NT2/D1 (cell line): ENCODE measurements at regions not wholly inside any gene's neighbourhood (a gene's known extent, or its start where the extent isn't known, plus 50 kb on each side); places are given as distances from the start of the nearest gene placed in this dataset.
A peak's percentile ranks its signal among the peaks of the same experiment; 100 is the strongest.

Experiments used
- DNase-seq: peaks from one replicate; pipeline ENCODE4 v3.0.0-alpha.2; 2011; ENCODE audit warnings: low read depth, low spot score
- H3K27me3 ChIP-seq: 2 replicates; pipeline ENCODE4 v1.6.0; 2011; ENCODE audit warnings: mild to moderate bottlenecking; ENCODE audit not compliant: insufficient read length, insufficient read depth
- H3K36me3 ChIP-seq: 2 replicates; pipeline ENCODE4 v1.6.1; 2011; ENCODE audit warnings: mild to moderate bottlenecking, low read length, mixed read lengths; ENCODE audit not compliant: insufficient read depth, insufficient read length
- H3K4me1 ChIP-seq: 2 replicates; pipeline ENCODE4 v1.5.1; 2011; ENCODE audit not compliant: insufficient read depth, insufficient read length
- H3K4me3 ChIP-seq: 2 replicates; pipeline ENCODE4 v1.5.1; 2011; ENCODE audit warnings: low read depth; ENCODE audit not compliant: insufficient read length
- H3K9ac ChIP-seq: 2 replicates; pipeline ENCODE4 v1.6.0; 2011; ENCODE audit warnings: low read depth; ENCODE audit not compliant: insufficient read length
- H3K9me3 ChIP-seq: 2 replicates; pipeline ENCODE4 v1.5.1; 2011; ENCODE audit warnings: mild to moderate bottlenecking, low read length; ENCODE audit not compliant: insufficient read depth
- SUZ12 ChIP-seq: IDR thresholded peaks from 2 replicates; pipeline ENCODE4 v1.6.1; 2011; ENCODE audit not compliant: insufficient read length, insufficient read depth; ENCODE audit errors: extremely low read depth
- YY1 ChIP-seq: IDR thresholded peaks from 2 replicates; pipeline ENCODE4 v1.6.1; 2011; ENCODE audit not compliant: insufficient read length, insufficient read depth
- ZNF274 ChIP-seq: IDR thresholded peaks from 2 replicates; pipeline ENCODE4 v1.6.1; 2011; ENCODE audit warnings: mild to moderate bottlenecking, low read depth, low read length

- H3K4me1 ChIP-seq: peaks cover 10% of the 10 kb centered on the region
- H3K9me3 ChIP-seq: peaks cover 8% of the 10 kb centered on the region; the same call in 1 of the 2 replicates
- H3K36me3 ChIP-seq: no peaks in the 10 kb centered on the region
- H3K27me3 ChIP-seq: no peaks in the 10 kb centered on the region
- H3K4me3 ChIP-seq: no peak overlapping the region
- no peak for DNase-seq
- TF ChIP-seq ZNF274 (no peak), SUZ12 (no peak), YY1 (no peak)
- H3K9ac ChIP-seq: no peak overlapping the region
Observed at GRCh38 chr1:234868296-234869147, 258.5 kb upstream of the IRF2BP2 start.

- H3K4me3 ChIP-seq: no peak overlapping the region
- H3K9me3 ChIP-seq: peaks cover 8% of the 10 kb centered on the region; the same call in 1 of the 2 replicates
- H3K9ac ChIP-seq: no peak overlapping the region
- no peaks in the 10 kb centered on the region for H3K36me3 ChIP-seq
- TF ChIP-seq ZNF274 (no peak), SUZ12 (no peak), YY1 (no peak)
- no peaks in the 10 kb centered on the region for H3K27me3 ChIP-seq
- no peak for DNase-seq
- H3K4me1 ChIP-seq: peaks cover 6% of the 10 kb centered on the region
Observed at GRCh38 chr1:234866007-234866866, 256.3 kb upstream of the IRF2BP2 start.

- Histone ChIP-seq H3K4me3 (no peak overlapping the region), H3K9ac (no peak overlapping the region), H3K9me3 (peaks cover 8% of the 10 kb centered on the region; the same call in 1 of the 2 replicates), H3K4me1 (peaks cover 4% of the 10 kb centered on the region), H3K36me3 (no peaks in the 10 kb centered on the region), H3K27me3 (no peaks in the 10 kb centered on the region)
- DNase-seq: no peak
- TF ChIP-seq ZNF274 (no peak), YY1 (no peak), SUZ12 (no peak)
Observed at GRCh38 chr1:234865171-234866006, 255.4 kb upstream of the IRF2BP2 start.

- peaks cover 4% of the 10 kb centered on the region for H3K4me1 ChIP-seq
- no peak overlapping the region for H3K9ac ChIP-seq
- peaks cover 8% of the 10 kb centered on the region; the same call in 1 of the 2 replicates for H3K9me3 ChIP-seq
- no peak for TF ChIP-seq YY1
- TF ChIP-seq SUZ12: no peak
- no peak for TF ChIP-seq ZNF274
- no peak for DNase-seq
- H3K27me3 ChIP-seq: no peaks in the 10 kb centered on the region
- H3K36me3 ChIP-seq: no peaks in the 10 kb centered on the region
- H3K4me3 ChIP-seq: no peak overlapping the region
Observed at GRCh38 chr1:234864116-234864515, 254.1 kb upstream of the IRF2BP2 start.

GRCh38 chr1:234863551-234863971, 253.6 kb upstream of the IRF2BP2 start:
- TF ChIP-seq SUZ12 (no peak), YY1 (no peak), ZNF274 (no peak)
- Histone ChIP-seq H3K4me3 (no peak overlapping the region), H3K4me1 (peaks cover 4% of the 10 kb centered on the region), H3K36me3 (no peaks in the 10 kb centered on the region), H3K9me3 (peaks cover 8% of the 10 kb centered on the region; the same call in 1 of the 2 replicates), H3K9ac (no peak overlapping the region), H3K27me3 (no peaks in the 10 kb centered on the region)
- DNase-seq: no peak

GRCh38 chr1:234862944-234863515, 253.1 kb upstream of the IRF2BP2 start:
- Histone ChIP-seq H3K4me1 (peaks cover 4% of the 10 kb centered on the region), H3K36me3 (no peaks in the 10 kb centered on the region), H3K27me3 (no peaks in the 10 kb centered on the region), H3K4me3 (no peak overlapping the region), H3K9ac (peak overlapping the region; percentile 13), H3K9me3 (peaks cover 8% of the 10 kb centered on the region; the same call in 1 of the 2 replicates)
- no peak for TF ChIP-seq YY1
- no peak for TF ChIP-seq ZNF274
- no peak for TF ChIP-seq SUZ12
- no peak for DNase-seq
